B cell (primary cell): ENCODE measurements at regions not wholly inside any gene's neighbourhood (a gene's known extent, or its start where the extent isn't known, plus 50 kb on each side); places are given as distances from the start of the nearest gene placed in this dataset.

Experiments
- ATAC-seq: fragments of 200-7000 bp; cut with Tn5 transposase; one replicate; pipeline ENCODE4 v1.10.0; 2021; ENCODE audit warnings: low read depth, mild to moderate bottlenecking, moderate number of reproducible peaks, moderate library complexity
- CTCF ChIA-PET: fragments of 350-600 bp; sonication (Branson Sonifier 250); formaldehyde crosslinking; loops from one replicate; lab custom pipeline; 2021; ENCODE audit warnings: antibody characterized with exemption, inconsistent platforms; lab: Charles Lee
- POLR2A ChIA-PET: fragments of 350-600 bp; sonication (Branson Sonifier 250); formaldehyde crosslinking; loops from one replicate; lab custom pipeline; 2021; ENCODE audit warnings: antibody characterized with exemption; lab: Charles Lee
- DNase-seq: peaks from one replicate; pipeline ENCODE4 v3.0.0; 2013
- H2AFZ ChIP-seq: 2 replicates; pipeline ENCODE4 v1.6.1; 2012; ENCODE audit warnings: mild to moderate bottlenecking, low read depth, low read length; ENCODE audit not compliant: insufficient read depth, poor library complexity, severe bottlenecking
- H3K27ac ChIP-seq, 2 donors: 1 replicate in 1 of 2; 2 replicates in 1 of 2; pipeline ENCODE4 v1.5.1; 2012 to 2013; ENCODE audit warnings: low read length in 2 of 2, mild to moderate bottlenecking in 2 of 2, moderate library complexity in 1 of 2
- H3K27me3 ChIP-seq, 4 experiments: fragments of 200-600 bp in 1 of 4; sonication (generic) in 1 of 4; replicated peaks in 1 of 4; 1 replicate in 2 of 4; 2 replicates in 2 of 4; pipeline versions ENCODE4 v1.6.1 to v1.7.0; 2013 to 2016; ENCODE audit warnings: low read length in 3 of 4, mild to moderate bottlenecking in 2 of 4, mixed read lengths in 1 of 4, moderate library complexity in 1 of 4; ENCODE audit not compliant: insufficient read depth in 4 of 4, control insufficient read depth in 3 of 4; ENCODE audit errors: control extremely low read depth in 1 of 4
- H3K36me3 ChIP-seq, 2 experiments: replicated peaks in 1 of 2; 1 replicate in 1 of 2; 2 replicates in 1 of 2; pipeline versions ENCODE4 v1.6.1 to v1.7.1; 2013; ENCODE audit warnings: low read length in 1 of 2; ENCODE audit not compliant: insufficient read depth in 2 of 2, control insufficient read depth in 1 of 2; ENCODE audit errors: control extremely low read depth in 1 of 2, extremely low read depth in 1 of 2
- H3K4me1 ChIP-seq, 2 donors: fragments of 200-600 bp in 1 of 2; sonication (generic) in 1 of 2; 1 replicate in 1 of 2; 2 replicates in 1 of 2; pipeline versions ENCODE4 v1.5.1 to v1.6.1; 2013 to 2017; ENCODE audit warnings: low read length in 2 of 2; ENCODE audit not compliant: control insufficient read depth in 2 of 2, insufficient read depth in 2 of 2
- H3K4me2 ChIP-seq: replicated peaks from 2 replicates; pipeline ENCODE3; 2012; ENCODE audit warnings: mild to moderate bottlenecking, low read depth, low read length; ENCODE audit not compliant: poor library complexity, severe bottlenecking
- H3K4me3 ChIP-seq, 5 experiments: fragments of 200-600 bp in 1 of 5; sonication (generic) in 1 of 5; 1 replicate in 3 of 5; 2 replicates in 2 of 5; pipeline versions ENCODE4 v1.5.1 to v1.7.0; 2011 to 2016; ENCODE audit warnings: low read length in 4 of 5, mild to moderate bottlenecking in 4 of 5, low read depth in 2 of 5, control low read depth in 1 of 5, moderate library complexity in 1 of 5; ENCODE audit not compliant: insufficient read depth in 1 of 5; ENCODE audit errors: control extremely low read depth in 1 of 5, extremely low read depth in 1 of 5
- H3K79me2 ChIP-seq: fragments of 200-600 bp; sonication (generic); one replicate; pipeline ENCODE4 v1.6.0; 2016; ENCODE audit warnings: low read length; ENCODE audit not compliant: control insufficient read depth, insufficient read depth
- H3K9ac ChIP-seq: fragments of 200-600 bp; sonication (generic); 2 replicates; pipeline ENCODE4 v1.6.1; 2017; ENCODE audit warnings: mild to moderate bottlenecking, low read length, moderate library complexity
- H3K9me3 ChIP-seq, 3 donors: one replicate each; pipeline versions ENCODE4 v1.6.1 to v1.7.1; 2013; ENCODE audit warnings: low read length in 2 of 3; ENCODE audit not compliant: control insufficient read depth in 2 of 3, insufficient read depth in 1 of 3; ENCODE audit errors: control extremely low read depth in 1 of 3
- H4K20me1 ChIP-seq: 2 replicates; pipeline ENCODE4 v1.6.0; 2012; ENCODE audit warnings: mild to moderate bottlenecking, low read length; ENCODE audit not compliant: insufficient read depth, control insufficient read depth, poor library complexity, severe bottlenecking
- H3K27ac Mint-ChIP-seq: one replicate; pipeline ENCODE4 v1.8.0; 2021; ENCODE audit warnings: mixed read lengths
- H3K27me3 Mint-ChIP-seq: one replicate; pipeline ENCODE4 v1.8.0; 2021; ENCODE audit warnings: mixed read lengths
- H3K4me1 Mint-ChIP-seq: one replicate; pipeline ENCODE4 v1.8.0; 2021; ENCODE audit warnings: mixed read lengths
- H3K4me3 Mint-ChIP-seq: one replicate; pipeline ENCODE4 v1.8.0; 2021; ENCODE audit warnings: mixed read lengths
- H3K9me3 Mint-ChIP-seq: one replicate; pipeline ENCODE4 v1.8.0; 2022; ENCODE audit warnings: mixed read lengths; ENCODE audit not compliant: insufficient read depth
- EZH2 ChIP-seq: IDR thresholded peaks from 2 replicates; pipeline ENCODE4 v1.6.1; 2012; ENCODE audit warnings: borderline replicate concordance, low read depth, mild to moderate bottlenecking, moderate library complexity, low read length; ENCODE audit not compliant: insufficient read depth, poor library complexity, severe bottlenecking
- WGBS: methylation state at CpG from one replicate; pipeline ENCODE4 v1.1.5; 2013; ENCODE audit warnings: missing lambda C conversion rate; ENCODE audit not compliant: insufficient coverage; 5-methylcytosine and 5-hydroxymethylcytosine counted together
- intact Hi-C: fragments of 100-400 bp; cut with micrococcal nuclease; formaldehyde crosslinking; loops from one replicate; pipeline ENCODE4 v1.10.0; 2022
- TF ChIP-seq, protein P1 (sequence below): fragments of 200-600 bp; IDR thresholded peaks from one replicate; pipeline ENCODE4 v1.8.0; 2022; ENCODE audit warnings: antibody characterized with exemption, mild to moderate bottlenecking

DNA sequence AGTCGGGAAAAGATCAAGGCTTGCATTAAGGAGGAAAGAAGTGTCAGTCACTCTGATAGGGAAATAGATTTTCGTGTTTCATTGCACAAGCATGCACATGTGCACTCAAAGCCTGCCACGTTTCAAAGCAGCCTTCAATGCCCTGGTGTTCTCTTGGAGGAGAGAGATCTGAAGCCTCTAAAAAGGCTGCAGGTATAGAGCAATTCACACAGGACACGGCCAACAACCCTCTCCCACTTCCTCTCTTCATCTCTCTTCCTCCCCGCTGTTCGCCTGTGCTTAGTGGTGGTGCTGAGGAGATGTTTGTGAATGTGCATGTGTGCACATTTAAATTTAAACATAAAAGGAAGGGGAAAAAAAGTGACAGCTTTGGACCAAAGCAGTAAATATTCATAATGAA lies 117.7 kb downstream of the NUF2 start:
- Histone ChIP-seq H3K36me3 (no peaks in the 10 kb centered on the region), H3K9ac (no peak overlapping the region), H3K4me2 (no peak overlapping the region), H3K4me3 (no peak overlapping the region), H3K79me2 (no peaks in the 10 kb centered on the region), H3K27me3 (no peaks in the 10 kb centered on the region), H3K27ac (no peak overlapping the region), H2AFZ (no peak overlapping the region), H3K4me1 (no peaks in the 10 kb centered on the region), H3K9me3 (no peaks in the 10 kb centered on the region), H4K20me1 (no peaks in the 10 kb centered on the region)
- no peak for DNase-seq
- POLR2A ChIA-PET: no interaction called here
- H3K9me3 Mint-ChIP-seq: no peaks in the 10 kb centered on the region
- H3K4me1 Mint-ChIP-seq: no peaks in the 10 kb centered on the region
- intact Hi-C loops: no loop called here
- WGBS: 27% methylated on average over 3 of the region's 6 CpGs
- H3K27me3 Mint-ChIP-seq: peaks cover 24% of the 10 kb centered on the region
- H3K27ac Mint-ChIP-seq: no peak overlapping the region
- CTCF ChIA-PET: no interaction called here
- TF ChIP-seq, protein P1, sequence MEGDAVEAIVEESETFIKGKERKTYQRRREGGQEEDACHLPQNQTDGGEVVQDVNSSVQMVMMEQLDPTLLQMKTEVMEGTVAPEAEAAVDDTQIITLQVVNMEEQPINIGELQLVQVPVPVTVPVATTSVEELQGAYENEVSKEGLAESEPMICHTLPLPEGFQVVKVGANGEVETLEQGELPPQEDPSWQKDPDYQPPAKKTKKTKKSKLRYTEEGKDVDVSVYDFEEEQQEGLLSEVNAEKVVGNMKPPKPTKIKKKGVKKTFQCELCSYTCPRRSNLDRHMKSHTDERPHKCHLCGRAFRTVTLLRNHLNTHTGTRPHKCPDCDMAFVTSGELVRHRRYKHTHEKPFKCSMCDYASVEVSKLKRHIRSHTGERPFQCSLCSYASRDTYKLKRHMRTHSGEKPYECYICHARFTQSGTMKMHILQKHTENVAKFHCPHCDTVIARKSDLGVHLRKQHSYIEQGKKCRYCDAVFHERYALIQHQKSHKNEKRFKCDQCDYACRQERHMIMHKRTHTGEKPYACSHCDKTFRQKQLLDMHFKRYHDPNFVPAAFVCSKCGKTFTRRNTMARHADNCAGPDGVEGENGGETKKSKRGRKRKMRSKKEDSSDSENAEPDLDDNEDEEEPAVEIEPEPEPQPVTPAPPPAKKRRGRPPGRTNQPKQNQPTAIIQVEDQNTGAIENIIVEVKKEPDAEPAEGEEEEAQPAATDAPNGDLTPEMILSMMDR: no peak
- no peak for TF ChIP-seq EZH2
- H3K4me3 Mint-ChIP-seq: no peak overlapping the region
- ATAC-seq: no peak

DNA sequence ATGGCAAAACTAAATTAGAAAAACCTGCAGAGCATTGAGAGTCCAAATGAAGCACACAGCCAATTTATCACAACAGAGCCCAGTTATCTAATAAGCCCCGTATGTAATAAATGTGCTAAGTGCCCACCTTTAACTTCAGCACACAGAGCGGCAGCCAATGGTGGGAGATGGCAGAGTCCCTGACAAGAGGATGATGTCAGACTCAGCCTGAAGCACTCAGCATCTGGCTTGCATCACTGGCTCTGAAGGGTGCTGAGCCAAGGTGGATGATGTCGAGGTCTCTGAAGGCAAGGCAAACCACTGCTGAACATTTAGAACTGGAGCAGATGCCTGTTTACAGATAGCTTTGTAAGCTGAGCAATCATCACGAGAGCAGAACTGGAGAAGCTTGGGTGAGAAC lies 118.3 kb downstream of the NUF2 start:
- POLR2A ChIA-PET: no interaction called here
- H3K4me3 Mint-ChIP-seq: no peak overlapping the region
- H3K27me3 ChIP-seq: no peaks in the 10 kb centered on the region
- DNase-seq (no peak), ATAC-seq (no peak)
- CTCF ChIA-PET: no interaction called here
- no peaks in the 10 kb centered on the region for H3K79me2 ChIP-seq
- H3K27ac ChIP-seq: no peak overlapping the region
- H3K9me3 Mint-ChIP-seq: no peaks in the 10 kb centered on the region
- H3K27ac Mint-ChIP-seq: no peak overlapping the region
- no peaks in the 10 kb centered on the region for H4K20me1 ChIP-seq
- H3K4me3 ChIP-seq: no peak overlapping the region
- H3K4me1 ChIP-seq: no peaks in the 10 kb centered on the region
- peaks cover 23% of the 10 kb centered on the region for H3K27me3 Mint-ChIP-seq
- no peak overlapping the region for H3K9ac ChIP-seq
- intact Hi-C loops: no loop called here
- H3K9me3 ChIP-seq: no peaks in the 10 kb centered on the region
- 86% methylated on average over 1 of the region's 4 CpGs for WGBS
- H3K4me2 ChIP-seq: no peak overlapping the region
- no peaks in the 10 kb centered on the region for H3K4me1 Mint-ChIP-seq
- no peak overlapping the region for H2AFZ ChIP-seq
- TF ChIP-seq EZH2: no peak
- TF ChIP-seq, protein P1: no peak
- H3K36me3 ChIP-seq: no peaks in the 10 kb centered on the region
